HG02642 (cell line): ENCODE measurements at regions not wholly inside any gene's neighbourhood (a gene's known extent, or its start where the extent isn't known, plus 50 kb on each side); places are given as distances from the start of the nearest gene placed in this dataset.
"Not testable (repeated sequence)": the region's sequence is repeated elsewhere in the genome, so short reads cannot be mapped to it uniquely, and the experiment has no call there.

ENCODE experiments used
- ATAC-seq: cut with Tn5 transposase; IDR thresholded peaks from one replicate; pipeline ENCODE4 v1.9.1; 2021; ENCODE audit warnings: mild to moderate bottlenecking; ENCODE audit not compliant: unreplicated experiment, poor library complexity

GRCh38 chr9:31847963-31848362, 536.5 kb upstream of the ACO1 start:
- ATAC-seq = no peak

GRCh38 chr9:31848505-31849285, 535.7 kb upstream of the ACO1 start:
- no peak for ATAC-seq

- no peak for ATAC-seq
Observed at GRCh38 chr9:31854187-31854586, 530.3 kb upstream of the ACO1 start.

- no peak for ATAC-seq
Observed at GRCh38 chr9:31868830-31869229, 515.6 kb upstream of the ACO1 start.

DNA sequence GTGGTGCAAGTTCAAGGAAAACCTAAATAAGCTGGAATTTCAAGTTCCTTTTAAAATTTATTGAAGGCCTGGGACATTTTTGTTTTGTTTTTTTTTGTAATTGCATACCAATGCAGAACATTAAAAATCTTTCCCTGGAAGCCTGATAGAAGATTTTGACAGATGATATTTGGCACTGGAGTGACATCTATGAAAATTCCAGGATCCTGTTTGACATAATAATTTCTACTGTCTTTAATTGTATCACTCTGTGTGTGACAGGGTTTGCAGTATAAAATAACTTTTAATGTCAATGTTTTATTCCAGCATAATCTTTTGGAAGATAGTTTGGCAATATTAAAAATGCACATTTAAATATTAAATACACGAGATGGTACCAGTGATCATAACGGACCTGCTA, 514.2 kb upstream of the ACO1 start:
- ATAC-seq = no peak

DNA sequence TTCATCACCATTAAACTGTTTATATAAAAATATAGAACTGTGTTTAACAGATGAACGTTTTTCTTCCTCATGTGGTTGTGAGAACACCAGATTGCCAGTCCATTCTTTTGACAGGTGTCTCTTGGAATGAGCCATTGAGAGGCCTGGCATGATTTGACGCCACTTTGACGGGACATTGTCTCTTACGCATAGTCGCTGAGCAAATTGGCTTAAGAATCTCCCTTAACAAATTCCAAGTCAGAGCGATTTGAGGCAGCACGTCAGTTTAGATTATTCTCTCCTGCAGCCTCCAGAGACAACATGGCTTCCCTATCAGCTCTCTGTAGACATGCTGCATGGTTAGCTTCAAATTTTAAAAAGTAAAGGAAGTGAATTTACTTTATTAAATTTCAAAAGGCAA, 510.7 kb upstream of the ACO1 start:
- no peak for ATAC-seq

DNA sequence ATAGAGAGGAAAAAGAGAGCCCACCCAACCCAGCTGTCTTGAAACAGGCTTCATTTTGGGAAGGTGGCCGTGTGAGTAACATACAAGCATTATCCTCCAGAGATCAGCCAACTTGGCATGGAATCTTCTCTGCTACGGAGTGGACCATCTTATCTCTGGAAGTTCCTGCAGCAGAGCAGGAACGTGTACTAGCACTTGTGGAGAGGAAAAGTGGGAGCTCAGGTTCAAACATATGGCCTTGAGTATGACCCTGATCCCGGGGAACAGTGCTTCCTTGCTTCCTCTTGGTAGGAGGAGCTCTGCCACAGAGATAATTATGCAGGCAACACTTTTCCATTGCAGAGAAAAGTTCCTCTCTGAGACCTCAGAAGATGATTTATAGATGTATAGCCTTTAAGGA, 490.4 kb upstream of the ACO1 start:
- ATAC-seq = no peak

GRCh38 chr9:31908158-31908890, 476.1 kb upstream of the ACO1 start:
- ATAC-seq = peak; percentile 66

- no peak for ATAC-seq
Observed at GRCh38 chr9:31908891-31909480, 475.5 kb upstream of the ACO1 start.

GRCh38 chr9:31912636-31913035, 471.8 kb upstream of the ACO1 start:
- no peak for ATAC-seq

DNA sequence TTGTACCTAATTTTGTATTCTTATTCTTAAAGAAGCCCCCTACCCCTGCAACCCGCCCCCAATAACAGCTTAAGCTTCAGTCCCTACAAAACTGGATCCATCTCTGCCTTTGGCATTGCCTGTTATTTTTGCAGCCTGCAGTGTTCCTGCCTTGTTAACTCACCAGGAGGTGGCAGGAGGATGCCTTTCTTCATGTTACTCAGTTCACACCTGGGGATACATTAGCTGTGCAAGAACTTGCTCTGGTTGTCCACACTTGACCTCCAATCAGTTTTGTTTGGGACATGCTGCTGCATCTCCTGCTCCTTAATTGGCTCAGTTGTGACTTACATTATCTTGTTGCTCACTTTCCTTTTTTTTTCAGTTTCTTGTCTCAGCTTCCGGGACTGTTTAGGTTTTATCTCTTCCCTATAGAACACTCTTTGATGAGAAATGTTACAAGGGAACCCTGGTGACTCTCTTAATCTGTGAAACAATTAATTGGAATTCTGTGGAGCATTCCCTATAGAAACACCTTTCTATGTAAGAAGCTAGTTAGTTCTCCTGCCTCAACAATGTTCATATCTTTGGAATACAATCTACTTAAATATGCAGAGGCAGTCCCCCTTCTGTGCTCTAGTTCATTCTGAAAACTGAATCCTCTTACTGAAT, 467.7 kb upstream of the ACO1 start:
- ATAC-seq = no peak

DNA sequence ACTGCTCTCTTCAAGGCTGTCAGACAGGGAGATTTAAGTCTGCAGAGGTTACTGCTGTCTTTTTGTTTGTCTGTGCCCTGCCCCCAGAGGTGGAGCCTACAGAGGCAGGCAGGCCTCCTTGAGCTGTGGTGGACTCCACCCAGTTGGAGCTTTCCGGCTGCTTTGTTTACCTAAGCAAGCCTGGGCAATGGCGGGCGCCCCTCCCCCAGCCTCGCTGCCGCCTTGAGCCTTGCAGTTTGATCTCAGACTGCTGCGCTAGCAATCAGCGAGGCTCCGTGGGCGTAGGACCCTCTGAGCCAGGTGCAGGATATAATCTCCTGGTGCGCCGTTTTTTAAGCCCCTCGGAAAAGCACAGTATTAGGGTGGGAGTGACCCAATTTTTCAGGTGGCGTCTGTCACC, 446.7 kb upstream of the ACO1 start:
- ATAC-seq = not testable (repeated sequence)

- ATAC-seq = no peak
Observed at GRCh38 chr9:31950756-31951155, 433.7 kb upstream of the ACO1 start.

DNA sequence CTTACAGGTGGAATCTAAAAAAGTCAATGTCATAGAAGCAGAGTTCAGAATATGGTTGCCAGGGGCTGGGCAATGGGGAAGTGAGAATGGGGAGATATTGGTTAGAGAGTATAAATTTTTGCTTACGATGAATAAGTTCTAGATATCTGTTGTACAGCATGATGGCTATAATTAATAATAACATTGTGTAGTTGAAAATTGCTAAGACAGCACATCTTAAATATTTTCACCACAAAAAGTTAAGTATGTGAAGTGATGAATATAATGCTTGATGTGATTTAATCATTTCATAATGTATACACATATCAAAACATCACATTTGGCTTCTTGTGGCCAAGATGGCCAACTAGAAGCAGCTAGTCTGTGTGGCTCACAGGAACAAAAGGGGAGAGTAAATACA, 425.9 kb upstream of the ACO1 start:
- ATAC-seq = no peak

- ATAC-seq = no peak
Observed at GRCh38 chr9:31969552-31969951, 414.9 kb upstream of the ACO1 start.

DNA sequence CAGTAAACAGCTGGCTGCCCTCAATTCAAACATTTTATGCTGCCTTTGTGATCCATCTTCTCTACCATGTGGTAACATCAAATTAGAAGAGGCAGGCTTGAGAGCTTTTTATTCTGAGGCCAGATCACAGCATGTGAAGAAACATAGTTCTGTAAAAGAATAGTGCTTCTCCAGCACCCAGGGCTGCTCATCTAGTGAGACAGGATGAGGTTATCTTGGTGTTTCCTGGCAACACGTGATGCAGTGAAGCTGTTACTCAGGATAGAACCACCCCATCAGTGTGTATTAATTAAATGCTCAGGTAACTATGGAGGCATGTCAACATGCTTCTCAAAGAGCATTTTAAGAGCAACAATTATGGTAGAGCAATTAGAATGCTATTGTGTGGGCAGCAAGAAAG, 400.5 kb upstream of the ACO1 start:
- no peak for ATAC-seq

DNA sequence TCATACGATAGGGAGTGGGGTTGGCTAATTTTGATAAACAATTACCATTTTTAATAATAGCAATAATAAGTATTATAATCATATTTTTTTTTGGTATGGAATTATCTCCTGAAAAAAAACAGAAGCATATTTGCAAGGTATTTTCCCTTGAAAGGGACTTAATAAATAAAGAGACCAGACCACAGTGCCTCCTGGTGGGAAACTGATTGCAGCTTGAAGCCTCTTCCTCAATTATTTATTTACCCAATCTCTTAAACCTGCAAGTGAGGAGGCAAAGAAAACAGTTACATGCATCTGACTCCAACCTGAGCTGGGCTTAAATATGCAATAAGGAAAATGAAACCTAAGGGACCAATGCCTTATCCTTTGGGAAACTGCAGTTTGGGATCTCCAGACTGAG, 388.1 kb upstream of the ACO1 start:
- ATAC-seq = no peak

GRCh38 chr9:32004431-32005076, 379.9 kb upstream of the ACO1 start:
- ATAC-seq = no peak

GRCh38 chr9:32010322-32010721, 374.1 kb upstream of the ACO1 start:
- no peak for ATAC-seq

GRCh38 chr9:32011049-32011448, 373.4 kb upstream of the ACO1 start:
- ATAC-seq = peak; percentile 47

DNA sequence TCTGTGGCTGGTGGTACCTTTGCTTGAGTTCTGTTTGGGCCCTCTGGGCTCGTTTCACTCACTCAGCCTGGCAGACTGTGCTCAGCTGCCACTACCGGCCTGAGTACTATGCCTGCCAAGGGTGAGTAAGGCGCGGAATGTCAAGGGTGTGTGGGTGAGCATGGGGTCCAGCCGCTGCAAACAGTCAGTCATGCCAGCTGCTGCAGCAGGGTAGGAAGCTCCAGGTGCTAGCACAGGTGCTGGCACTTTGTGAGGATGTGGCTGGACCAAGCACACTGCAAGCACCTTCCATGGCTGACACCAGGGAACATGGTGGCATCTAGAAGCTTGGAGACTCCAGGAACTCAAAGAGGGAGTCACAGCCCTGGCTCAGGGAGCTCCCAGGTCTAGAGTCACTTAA, 368.6 kb upstream of the ACO1 start:
- no peak for ATAC-seq
